ENCODE measurements at regions not wholly inside any gene's neighbourhood (a gene's known extent, or its start where the extent isn't known, plus 50 kb on each side); places are given as distances from the start of the nearest gene placed in this dataset.
A peak's percentile ranks its signal among the peaks of the same experiment; 100 is the strongest.

DNA sequence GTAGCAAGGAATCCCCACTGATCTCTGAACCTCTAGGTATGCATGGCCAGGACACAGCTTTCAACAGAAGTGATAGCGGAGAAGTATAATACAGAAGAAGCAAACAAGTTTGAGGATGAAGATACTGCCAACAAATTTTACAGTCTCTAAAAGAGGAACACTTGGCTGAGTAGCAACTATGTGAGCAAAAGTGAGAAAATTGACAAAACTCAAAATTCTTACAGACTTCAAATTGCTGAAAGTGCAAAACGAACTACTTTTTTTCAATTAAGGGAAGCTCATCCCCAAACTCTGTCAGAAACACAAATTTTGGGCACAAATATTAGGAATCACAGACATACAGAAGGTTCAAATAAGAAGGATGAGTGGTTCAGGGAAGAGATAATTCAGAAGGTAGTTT lies 1324.6 kb downstream of the LRFN5 start:
- no peak overlapping the region for H3K27ac ChIP-seq
- H3K4me3 ChIP-seq = no peak overlapping the region

DNA sequence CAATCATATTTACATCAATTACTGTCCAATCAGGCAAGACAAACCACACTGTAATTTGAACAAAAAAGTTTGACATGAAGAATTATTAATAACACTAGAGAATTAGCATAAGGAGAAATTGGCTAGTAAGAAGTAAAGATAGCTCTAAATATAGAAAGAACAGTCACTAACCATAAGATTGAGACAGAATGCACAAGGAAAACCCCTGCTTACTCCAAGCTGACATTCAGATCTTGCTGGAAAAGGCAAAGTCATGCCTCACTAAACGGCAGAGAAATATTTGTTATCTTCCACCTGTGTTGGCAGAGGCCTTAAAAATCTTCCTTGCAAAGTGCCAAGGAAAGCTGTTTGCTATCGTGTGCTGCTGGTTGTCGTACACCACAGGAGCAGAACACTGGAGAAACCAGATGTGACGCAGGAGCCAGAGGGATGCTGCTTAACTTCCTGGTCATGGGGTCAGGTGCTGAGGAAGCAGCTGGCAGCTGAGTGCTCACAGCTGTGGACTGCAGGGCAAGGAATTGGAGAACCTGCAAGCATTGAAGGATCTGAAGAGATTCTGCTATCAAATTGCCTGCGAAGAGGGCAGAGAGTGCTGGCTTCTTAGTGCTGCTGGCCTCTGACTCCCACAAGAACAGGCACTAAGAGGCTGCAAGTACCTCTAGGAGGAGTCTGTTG lies 1323.3 kb downstream of the LRFN5 start:
- Histone ChIP-seq H3K27ac (peak overlapping the region in 1 of 21 experiments; percentile 39), H3K4me3 (no peak overlapping the region)

DNA sequence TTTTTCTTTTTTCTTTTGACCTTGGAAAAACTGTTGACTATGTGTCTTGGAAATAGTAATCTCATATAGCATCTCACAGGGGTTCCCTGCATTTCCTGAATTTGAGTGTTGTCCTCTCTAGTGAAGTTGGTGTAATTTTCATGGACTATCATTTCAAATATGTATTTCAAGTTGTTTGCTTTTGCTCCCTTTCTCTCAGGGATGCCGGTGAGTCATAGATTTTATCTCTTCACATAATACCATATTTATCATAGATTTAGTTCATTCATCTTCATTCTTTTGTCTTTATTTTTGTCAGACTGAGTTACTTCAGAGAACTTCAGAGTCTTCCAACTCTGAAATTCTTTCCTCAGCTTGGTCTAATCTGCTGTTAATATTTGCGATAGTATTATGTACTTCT lies 1320.6 kb downstream of the LRFN5 start:
- Histone ChIP-seq H3K4me3 (no peak overlapping the region), H3K27ac (no peak overlapping the region)

DNA sequence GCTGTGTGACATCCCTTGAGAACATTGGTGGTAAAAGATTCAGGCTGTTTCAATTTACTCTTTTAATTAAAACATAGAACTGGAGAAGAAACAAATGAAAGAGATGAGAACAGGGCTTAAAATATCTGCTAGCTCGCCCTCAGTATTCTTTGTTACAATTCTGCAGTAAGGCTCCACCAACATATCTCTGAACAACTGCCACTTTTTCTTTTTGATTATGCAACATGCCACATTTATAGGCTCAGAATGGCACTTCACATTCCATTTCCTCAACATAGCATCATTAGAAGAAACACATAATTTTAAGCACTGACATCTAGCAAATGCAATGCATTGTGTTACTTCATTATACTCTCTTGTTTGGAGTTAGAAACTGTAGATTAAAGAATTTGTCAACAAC lies 1315.2 kb downstream of the LRFN5 start:
- H3K27ac ChIP-seq = no peak overlapping the region
- no peak overlapping the region for H3K4me3 ChIP-seq

DNA sequence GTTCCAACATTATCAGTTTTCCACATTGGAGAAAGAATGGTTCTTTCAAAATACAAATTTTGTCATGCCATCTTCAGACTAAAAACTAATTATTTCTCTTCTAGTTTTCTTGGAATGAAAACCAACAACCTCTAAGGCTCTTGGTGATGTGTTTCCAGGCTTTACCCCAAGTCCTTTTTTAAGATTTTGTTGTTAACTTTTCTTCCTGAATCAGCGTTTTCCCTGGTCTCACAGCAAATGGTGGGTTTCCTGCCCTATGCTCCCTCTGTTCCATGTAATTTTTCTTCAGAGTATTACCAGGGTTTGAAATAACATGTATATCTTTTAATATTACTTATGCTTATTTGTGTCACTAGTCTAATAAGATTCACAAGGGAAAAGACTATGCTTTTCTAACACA lies 1311.9 kb downstream of the LRFN5 start:
- Histone ChIP-seq H3K27ac (no peak overlapping the region), H3K4me3 (no peak overlapping the region)

DNA sequence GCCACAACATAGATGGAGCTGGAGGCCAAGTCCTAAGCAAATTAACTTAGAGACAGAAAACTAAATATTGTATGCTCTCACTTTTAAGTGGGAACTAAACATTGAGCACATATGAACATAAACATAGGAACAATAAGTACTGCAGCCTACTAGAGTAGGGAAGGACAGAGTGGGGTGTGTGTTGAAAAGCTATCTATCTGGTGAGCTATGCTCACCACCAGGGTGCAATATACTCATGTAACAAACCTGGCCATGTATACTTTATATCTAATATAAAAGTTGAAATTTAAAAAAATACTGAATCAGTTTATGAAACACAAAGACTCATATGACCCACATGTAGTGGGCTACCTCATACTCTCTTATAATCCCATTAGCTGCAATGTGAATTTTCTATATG lies 1305.0 kb downstream of the LRFN5 start:
- no peak overlapping the region for H3K4me3 ChIP-seq

DNA sequence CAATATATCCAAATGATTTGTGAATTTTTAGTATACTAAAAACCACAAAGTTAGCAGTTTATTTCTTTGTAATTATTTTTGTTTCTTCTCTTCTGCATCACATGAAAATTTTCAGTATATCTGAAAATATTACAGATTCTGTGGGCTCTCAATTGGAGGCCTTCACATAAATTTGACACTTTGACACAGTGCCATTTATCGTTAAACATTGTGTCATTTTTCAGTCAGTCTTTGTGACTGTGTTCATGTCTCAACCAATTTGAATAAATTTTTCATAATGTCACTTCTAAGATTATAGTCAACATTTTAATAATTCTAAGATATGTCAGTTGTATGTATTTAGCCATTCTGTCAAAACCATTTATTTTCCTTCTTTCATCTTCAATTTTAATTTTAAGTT lies 1303.0 kb downstream of the LRFN5 start:
- H3K4me3 ChIP-seq = no peak overlapping the region
- no peak overlapping the region for H3K27ac ChIP-seq

More for the DNA sequence above, 1305.0 kb downstream of the LRFN5 start:
- H3K27ac ChIP-seq = no peak overlapping the region

DNA sequence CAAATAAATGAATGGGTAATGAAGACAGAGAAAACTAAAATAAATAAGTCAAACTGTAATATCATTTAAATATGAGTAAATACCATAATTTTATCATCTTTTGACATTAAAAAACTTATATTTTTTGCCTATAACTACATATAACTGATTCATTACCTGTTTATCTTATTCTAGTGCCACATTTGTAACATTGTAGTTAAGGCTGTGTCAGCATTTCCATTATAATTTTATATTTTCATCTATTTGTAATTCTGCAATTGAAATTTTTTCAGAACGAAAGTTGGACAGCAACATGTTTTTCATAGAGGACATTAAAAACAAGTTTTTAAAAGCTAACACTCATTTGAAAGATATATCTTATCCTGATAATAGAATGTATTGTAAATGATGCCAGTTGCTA lies 1286.5 kb downstream of the LRFN5 start:
- H3K4me3 ChIP-seq = no peak overlapping the region

DNA sequence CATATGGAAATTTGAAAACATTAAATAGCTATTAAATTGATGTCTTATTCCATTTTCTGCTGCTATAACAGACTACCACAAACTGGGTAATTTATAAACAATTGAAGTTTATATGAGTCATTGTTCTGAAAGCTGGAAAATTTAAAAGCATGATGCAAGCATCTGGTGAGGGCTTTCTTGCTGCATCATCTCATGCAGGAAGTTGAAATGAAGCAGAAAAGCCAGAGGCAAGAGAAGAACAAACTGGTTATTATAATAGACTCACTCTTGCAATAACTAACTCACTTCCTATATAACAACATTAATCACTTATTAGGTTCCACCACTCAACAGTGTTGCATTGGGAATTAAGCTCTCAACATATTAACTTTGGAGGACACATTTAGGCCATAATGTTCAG lies 1277.4 kb downstream of the LRFN5 start:
- Histone ChIP-seq H3K27ac (no peak overlapping the region), H3K4me3 (no peak overlapping the region)

More for the DNA sequence above, 1286.5 kb downstream of the LRFN5 start:
- H3K27ac ChIP-seq = no peak overlapping the region

DNA sequence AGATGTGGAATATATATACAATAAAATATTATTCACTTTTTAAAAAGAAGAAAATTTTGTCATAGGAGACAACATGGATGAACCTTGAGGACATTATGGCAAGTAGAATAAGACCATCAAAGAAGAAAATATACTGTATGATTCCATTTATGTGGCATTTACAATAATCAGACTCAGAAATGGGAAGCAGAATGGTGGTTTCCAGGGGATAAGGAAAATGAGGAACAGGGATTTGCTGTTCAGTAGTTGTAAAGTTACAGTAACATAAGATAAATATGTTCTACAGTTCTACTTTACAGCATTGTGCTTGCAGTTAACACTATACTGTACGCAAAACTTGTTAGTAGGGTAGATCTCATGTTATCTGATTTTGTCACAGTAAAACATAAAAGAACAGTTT lies 1271.0 kb downstream of the LRFN5 start:
- Histone ChIP-seq H3K4me3 (no peak overlapping the region), H3K27ac (no peak overlapping the region)

DNA sequence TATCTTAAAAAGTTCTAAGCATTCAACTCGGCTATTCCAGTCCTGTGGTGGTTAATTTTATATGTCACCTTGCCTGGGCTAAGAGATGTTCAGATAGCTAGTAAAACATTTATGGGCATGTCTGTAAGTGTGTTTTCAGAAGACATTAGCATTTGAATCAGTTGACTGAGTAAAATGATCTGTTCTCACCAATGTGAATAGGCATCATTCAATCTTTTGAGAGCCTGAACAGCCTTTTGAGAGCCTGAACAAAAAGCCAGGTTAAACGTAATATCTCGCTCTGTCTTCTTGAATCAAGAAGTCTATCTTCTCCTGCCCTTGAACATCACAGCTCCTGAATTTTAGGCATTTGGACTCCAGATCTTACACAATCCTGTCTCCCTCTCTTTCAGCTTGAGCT lies 1266.1 kb downstream of the LRFN5 start:
- Histone ChIP-seq H3K4me3 (no peak overlapping the region), H3K27ac (no peak overlapping the region)

DNA sequence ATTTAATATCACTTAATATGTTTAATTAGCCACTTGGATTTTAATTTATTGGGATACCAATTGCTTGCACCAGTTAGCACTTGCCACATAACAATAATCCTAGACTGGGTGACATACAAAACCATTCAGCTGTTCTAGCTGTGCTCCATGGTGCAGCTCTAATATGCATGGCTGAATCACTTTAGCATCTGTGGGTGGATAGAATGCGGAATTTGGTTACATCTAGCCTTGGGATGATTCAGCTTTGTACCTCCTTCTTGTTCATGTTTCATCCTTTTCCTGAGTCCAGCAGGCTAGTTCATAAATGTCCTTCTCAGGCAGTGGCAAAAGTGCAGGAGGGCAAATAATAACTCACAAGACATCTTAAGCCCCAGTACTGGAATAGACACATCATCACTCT lies 1263.0 kb downstream of the LRFN5 start:
- no peak overlapping the region for H3K27ac ChIP-seq
- H3K4me3 ChIP-seq = no peak overlapping the region

DNA sequence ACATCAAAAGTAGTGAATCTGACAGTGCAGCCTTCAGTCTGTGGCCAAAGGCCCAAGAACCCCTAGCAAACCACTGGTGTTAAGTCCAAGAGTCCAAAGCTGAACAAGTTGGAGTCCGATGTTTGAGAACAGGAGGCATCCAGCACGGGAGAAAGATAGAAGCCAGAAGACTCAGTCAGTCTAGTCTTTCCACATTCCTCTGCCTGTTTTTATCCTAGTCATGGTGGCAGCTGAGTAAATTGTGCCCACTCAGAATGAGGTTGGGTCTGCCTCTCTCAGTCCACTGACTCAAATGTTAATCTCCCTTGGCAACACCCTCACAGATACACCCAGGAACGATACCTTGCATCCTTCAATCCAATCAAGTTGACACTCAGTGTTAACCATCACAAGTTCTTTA lies 1255.4 kb downstream of the LRFN5 start:
- H3K4me3 ChIP-seq = no peak overlapping the region
- H3K27ac ChIP-seq = no peak overlapping the region

DNA sequence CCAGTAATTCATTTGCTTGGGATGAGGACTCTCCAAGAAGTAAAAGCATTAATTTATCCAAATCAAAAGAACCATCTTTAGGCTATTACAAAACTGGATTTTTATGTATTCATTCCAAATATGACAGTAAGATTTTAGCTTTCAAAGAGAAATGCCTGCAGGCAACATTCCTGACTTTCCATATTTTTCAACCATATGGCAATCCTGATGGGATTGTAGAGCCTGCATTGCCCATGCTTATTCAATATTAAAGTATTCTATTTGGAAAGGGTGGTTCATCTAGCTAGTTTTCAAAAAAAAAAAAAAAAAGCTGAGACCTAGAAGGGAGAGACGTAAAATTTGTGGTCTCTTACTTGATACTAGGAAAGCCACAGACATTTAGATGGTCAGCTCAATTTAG lies 1253.7 kb downstream of the LRFN5 start:
- no peak overlapping the region for H3K27ac ChIP-seq
- H3K4me3 ChIP-seq = no peak overlapping the region

DNA sequence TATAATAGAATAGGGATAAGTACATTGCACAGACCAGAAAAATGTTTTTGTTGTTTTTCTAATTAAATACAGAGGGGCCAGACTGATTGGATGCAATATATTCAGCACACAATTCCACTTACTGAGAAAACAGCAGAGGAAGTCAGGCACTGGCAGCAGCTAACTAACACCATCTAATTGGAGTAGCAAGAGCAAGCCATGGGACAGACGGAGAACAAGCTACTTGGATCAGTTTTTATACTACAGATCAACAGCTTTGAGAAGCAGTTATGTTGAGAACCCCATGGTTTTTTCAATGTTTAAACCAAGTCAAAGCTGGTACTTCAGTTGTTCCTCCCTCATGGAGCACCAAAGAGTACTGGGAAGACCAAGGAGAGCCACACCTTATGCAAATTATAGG lies 1249.4 kb downstream of the LRFN5 start:
- Histone ChIP-seq H3K4me3 (no peak overlapping the region), H3K27ac (no peak overlapping the region)

DNA sequence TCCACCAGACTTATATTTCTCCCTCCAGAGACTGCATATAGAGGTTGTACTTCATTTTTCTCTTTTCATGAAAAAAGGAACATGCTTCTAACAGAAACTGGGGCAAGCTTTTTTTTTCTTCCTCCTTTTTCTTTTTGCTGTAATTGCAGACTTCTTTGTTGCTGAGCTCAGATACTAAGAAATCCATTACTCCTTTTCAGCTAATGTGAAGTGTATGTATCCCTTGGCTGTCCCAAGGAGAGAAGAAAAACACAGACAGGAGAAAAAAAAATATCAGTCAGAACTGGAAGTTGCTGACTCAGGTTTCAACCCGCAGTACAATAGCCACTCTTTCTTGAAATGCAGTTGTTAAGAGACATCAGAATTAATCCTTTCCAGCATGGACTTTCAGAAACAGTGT lies 1248.4 kb downstream of the LRFN5 start:
- no peak overlapping the region for H3K4me3 ChIP-seq
- H3K27ac ChIP-seq = no peak overlapping the region

DNA sequence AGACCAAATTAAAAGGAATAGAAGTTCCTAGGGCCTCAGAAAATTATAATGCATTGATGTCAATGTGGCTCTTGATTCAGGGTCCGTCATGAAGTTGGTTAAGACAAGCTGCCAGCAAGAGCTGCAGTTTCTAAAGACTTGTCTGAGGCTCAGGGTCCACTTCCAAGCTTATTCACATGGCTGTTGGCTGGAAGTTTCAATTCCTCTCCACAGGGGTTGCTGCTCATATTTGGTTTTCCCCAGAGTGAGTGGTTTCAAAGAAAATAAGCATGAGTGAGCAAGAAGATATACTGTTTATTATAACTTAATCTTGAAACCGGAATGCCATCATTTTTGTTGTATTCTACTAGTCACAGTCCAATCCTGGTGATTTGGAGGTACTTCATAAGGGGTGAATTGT lies 1247.4 kb downstream of the LRFN5 start:
- Histone ChIP-seq H3K4me3 (no peak overlapping the region), H3K27ac (peak overlapping the region in 2 of 21 experiments; percentile 9 to 45)

DNA sequence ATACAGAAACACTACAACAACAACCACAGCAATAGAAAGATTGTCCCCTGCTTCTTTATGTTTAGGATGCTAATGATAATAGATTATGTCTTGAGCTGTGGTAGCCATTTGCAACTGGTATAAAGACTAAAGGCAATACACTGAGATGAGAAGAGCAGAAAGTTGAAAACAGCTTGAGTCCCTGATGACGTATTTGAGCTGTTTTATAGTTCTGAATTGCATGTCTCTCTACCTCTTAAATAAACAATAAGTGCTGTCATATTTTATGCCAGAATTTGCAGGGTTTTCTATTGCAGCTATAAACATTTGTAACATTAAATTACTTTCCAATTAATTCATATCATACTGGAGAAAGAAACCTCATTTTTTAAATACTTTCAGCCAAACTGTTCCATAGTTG lies 1242.0 kb downstream of the LRFN5 start:
- Histone ChIP-seq H3K4me3 (no peak overlapping the region), H3K27ac (no peak overlapping the region)

DNA sequence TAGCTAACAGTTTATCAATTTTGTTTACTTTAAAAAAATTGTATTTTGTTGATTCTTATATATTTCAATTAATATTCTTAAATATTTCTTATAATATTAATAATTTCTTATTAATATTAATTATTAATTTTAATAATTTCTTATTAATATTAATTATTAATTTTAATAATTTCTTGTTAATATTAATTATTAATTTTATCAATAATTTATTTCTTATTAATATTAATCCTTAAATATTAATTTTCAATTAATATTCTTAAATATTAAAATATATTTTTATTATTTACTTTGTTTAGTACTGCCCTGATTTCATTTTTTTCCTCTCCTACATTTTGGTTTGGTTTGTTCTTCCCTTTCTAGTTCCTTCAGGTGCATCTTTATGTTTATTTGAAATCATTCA lies 1208.1 kb downstream of the LRFN5 start:
- H3K27ac ChIP-seq = no peak overlapping the region
- H3K4me3 ChIP-seq = no peak overlapping the region

DNA sequence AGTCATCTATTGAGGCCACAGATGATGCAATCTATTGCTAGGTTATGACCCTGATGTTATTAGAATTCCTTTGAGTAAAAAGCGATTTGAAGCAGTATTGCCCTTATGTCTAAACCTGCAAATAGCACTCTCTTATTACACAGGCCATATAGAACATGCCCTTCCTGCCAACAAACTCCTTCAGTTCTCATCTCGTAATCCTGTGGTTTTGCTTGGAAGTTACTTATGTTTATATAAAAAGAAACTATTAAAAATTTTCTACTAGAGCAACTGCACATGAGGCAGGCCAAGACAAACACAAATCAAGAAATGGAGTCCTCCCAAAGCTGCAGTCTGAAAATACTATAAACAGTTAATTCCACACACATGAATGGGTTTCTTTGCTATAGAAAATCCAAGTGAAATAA lies 1200.2 kb downstream of the LRFN5 start:
- no peak overlapping the region for H3K4me3 ChIP-seq
- H3K27ac ChIP-seq = no peak overlapping the region

DNA sequence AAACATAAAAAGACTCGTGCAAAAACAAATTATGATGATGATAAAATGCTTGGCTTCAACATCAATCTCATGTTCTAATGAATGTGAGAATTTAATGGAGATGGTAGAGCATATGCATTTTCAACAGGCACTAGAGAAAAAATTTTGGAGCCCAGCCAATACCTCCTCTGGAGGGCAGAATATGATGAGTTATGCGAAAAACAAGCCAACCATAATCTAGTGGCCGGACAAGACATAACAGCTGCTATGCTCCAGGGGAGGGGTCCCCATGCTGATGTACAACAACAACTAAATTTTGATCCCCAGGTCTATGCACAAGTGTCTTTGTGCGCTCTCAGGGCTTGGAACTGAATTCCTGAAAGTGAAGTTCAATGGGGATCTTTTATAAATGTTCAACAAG lies 1197.5 kb downstream of the LRFN5 start:
- Histone ChIP-seq H3K27ac (no peak overlapping the region), H3K4me3 (no peak overlapping the region)

DNA sequence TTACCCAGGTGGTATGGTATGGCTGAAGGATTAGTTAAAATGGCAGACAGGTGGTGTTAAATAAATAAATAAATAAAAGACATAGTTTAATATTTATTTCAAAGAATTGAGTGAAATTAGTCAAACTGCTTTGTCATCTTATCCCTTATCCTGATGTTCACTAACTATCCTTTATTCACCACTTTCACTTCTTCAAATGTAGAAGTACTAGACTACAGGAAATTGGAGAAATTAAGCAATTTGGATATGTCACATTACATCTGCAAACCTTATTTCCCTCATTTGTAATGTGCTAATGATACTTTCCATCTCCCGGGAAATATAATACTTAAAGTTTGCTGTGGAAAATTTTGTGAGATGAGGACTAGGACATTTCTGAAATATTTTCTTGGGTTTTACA lies 1195.7 kb downstream of the LRFN5 start:
- no peak overlapping the region for H3K4me3 ChIP-seq

More for the DNA sequence above, 1195.7 kb downstream of the LRFN5 start:
- H3K27ac ChIP-seq = no peak overlapping the region
